Breast epithelium (tissue), 4 donors: ENCODE measurements at regions not wholly inside any gene's neighbourhood (a gene's known extent, or its start where the extent isn't known, plus 50 kb on each side); places are given as distances from the start of the nearest gene placed in this dataset.

Experiments
- DNase-seq, 2 donors: peaks; one replicate each; pipeline ENCODE4 v3.0.0-alpha.2; 2019; ENCODE audit warnings: low spot score in 2 of 2
- H3K27ac ChIP-seq, 2 donors: fragments of 200-600 bp; sonication (generic) in 1 of 2; one replicate each; pipeline ENCODE4 v1.5.1; 2016 to 2019; ENCODE audit warnings: mild to moderate bottlenecking in 1 of 2
- H3K27me3 ChIP-seq, 2 donors: fragments of 200-600 bp; sonication (generic) in 1 of 2; one replicate each; pipeline versions ENCODE4 v1.5.1 to v1.6.0; 2017 to 2019; ENCODE audit warnings: control low read depth in 1 of 2, mild to moderate bottlenecking in 1 of 2
- H3K36me3 ChIP-seq: fragments of 200-600 bp; one replicate; pipeline ENCODE4 v1.5.1; 2019
- H3K4me1 ChIP-seq, 2 donors: fragments of 200-600 bp; sonication (generic); one replicate each; pipeline ENCODE4 v1.5.1; 2016 to 2019; ENCODE audit warnings: control low read depth in 1 of 2
- H3K4me3 ChIP-seq, 3 donors: fragments of 200-600 bp; sonication (generic); 1 replicate in 2 of 3; 2 replicates in 1 of 3; pipeline ENCODE4 v1.5.1; 2016 to 2019; ENCODE audit warnings: mild to moderate bottlenecking in 3 of 3, moderate library complexity in 2 of 3
- H3K9me3 ChIP-seq, 2 donors: fragments of 200-600 bp; sonication (generic) in 1 of 2; one replicate each; pipeline ENCODE4 v1.5.1; 2016 to 2019; ENCODE audit warnings: control low read depth in 1 of 2
- POLR2A ChIP-seq: fragments of 450-650 bp; IDR thresholded peaks from one replicate; pipeline ENCODE4 v1.6.1; 2016; ENCODE audit warnings: antibody characterized with exemption, mild to moderate bottlenecking, moderate library complexity
- POLR2AphosphoS5 ChIP-seq, 3 donors: sonication (generic); formaldehyde crosslinking; IDR thresholded peaks; one replicate each; pipeline ENCODE4 v1.6.1; 2017; ENCODE audit warnings: antibody characterized with exemption in 3 of 3
- intact Hi-C: fragments of 100-400 bp; cut with DNase I; formaldehyde crosslinking; loops from one replicate; pipeline ENCODE4 v1.15.1; 2023; ENCODE audit warnings: low total_unique reads
- TF ChIP-seq, protein P1 (sequence below), 3 donors: fragments of 450-650 bp; IDR thresholded peaks; one replicate each; pipeline ENCODE4 v1.5.1; 2016 to 2017; ENCODE audit warnings: antibody characterized with exemption in 3 of 3, mild to moderate bottlenecking in 3 of 3, moderate library complexity in 3 of 3

DNA sequence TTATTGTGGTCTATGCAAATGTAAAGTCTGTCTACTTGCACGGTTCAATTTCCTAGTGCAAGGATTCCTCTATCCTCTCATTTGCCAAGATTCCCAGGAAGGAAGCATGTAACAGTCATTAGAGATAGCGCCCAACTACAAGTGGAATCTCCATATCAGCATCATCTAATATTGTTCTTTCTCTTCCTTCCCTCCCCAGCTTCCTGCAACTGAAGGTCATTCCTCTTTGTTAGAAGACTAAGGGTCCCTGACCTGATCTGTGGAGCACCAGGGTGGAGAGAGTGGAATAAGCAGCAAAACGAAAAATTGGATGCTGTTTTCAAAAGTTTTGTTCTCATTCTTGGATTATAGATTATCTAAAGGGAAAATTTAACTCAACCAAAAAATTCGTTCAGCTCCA lies 714.0 kb downstream of the DIAPH3 start:
- H3K9me3 ChIP-seq = no peaks in the 10 kb centered on the region

DNA sequence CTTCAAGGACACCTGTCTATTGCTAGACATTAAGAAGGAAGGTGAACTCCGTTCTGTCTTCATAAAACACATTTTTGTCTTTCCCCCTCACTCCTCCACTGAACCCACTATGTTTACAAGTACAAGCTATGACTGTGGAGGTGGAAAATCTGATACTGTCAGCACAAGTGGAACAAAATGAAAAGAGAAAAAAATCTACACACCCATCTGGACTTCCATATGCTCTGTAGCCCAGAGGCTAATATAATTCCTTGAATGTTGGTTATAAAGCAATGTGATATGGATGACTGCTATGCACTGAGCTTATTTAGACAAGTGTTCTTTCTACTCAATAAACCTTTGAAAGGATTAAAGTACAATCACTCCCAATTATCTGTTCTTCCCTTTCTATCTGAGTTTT lies 713.5 kb downstream of the DIAPH3 start:
- Histone ChIP-seq H3K27ac (no peak overlapping the region), H3K27me3 (no peaks in the 10 kb centered on the region), H3K4me3 (no peak overlapping the region), H3K36me3 (no peaks in the 10 kb centered on the region), H3K9me3 (no peaks in the 10 kb centered on the region), H3K4me1 (no peaks in the 10 kb centered on the region)
- DNase-seq = no peak
- TF ChIP-seq POLR2AphosphoS5 (IDR thresholded peaks at IDR 0.05) (no peak), POLR2A (no peak)
- TF ChIP-seq, protein P1, sequence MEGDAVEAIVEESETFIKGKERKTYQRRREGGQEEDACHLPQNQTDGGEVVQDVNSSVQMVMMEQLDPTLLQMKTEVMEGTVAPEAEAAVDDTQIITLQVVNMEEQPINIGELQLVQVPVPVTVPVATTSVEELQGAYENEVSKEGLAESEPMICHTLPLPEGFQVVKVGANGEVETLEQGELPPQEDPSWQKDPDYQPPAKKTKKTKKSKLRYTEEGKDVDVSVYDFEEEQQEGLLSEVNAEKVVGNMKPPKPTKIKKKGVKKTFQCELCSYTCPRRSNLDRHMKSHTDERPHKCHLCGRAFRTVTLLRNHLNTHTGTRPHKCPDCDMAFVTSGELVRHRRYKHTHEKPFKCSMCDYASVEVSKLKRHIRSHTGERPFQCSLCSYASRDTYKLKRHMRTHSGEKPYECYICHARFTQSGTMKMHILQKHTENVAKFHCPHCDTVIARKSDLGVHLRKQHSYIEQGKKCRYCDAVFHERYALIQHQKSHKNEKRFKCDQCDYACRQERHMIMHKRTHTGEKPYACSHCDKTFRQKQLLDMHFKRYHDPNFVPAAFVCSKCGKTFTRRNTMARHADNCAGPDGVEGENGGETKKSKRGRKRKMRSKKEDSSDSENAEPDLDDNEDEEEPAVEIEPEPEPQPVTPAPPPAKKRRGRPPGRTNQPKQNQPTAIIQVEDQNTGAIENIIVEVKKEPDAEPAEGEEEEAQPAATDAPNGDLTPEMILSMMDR (IDR thresholded peaks at IDR 0.05) = no peak
- intact Hi-C loops = no loop called here

More for the DNA sequence above, 714.0 kb downstream of the DIAPH3 start:
- no peak overlapping the region for H3K27ac ChIP-seq
- no peak for DNase-seq
- no peak overlapping the region for H3K4me3 ChIP-seq
- intact Hi-C loops = no loop called here
- TF ChIP-seq, protein P1 (IDR thresholded peaks at IDR 0.05) = no peak
- TF ChIP-seq POLR2A (no peak), POLR2AphosphoS5 (IDR thresholded peaks at IDR 0.05) (no peak)
- H3K27me3 ChIP-seq = no peaks in the 10 kb centered on the region
- H3K36me3 ChIP-seq = no peaks in the 10 kb centered on the region
- H3K4me1 ChIP-seq = no peaks in the 10 kb centered on the region

DNA sequence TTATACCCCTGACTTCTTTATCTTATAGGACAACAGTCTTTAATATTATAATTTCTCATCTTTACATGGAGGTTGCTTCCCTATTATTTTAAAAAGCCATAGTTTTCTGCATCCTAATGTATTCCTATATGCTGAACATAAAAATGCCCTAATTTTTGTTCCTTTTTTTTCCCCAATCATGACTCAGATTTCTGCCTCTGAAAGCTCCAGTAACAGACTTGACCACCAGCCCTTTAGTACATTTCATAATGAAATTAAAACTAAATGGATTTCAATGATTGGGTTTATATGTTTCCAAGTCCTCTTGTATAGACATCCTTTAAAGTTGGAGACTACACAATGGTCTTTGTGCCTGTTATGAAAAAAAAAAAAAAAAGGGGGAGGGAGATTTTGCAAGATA lies 712.5 kb downstream of the DIAPH3 start:
- intact Hi-C loops = no loop called here
- TF ChIP-seq POLR2AphosphoS5 (IDR thresholded peaks at IDR 0.05) (no peak), POLR2A (no peak)
- TF ChIP-seq, protein P1 (IDR thresholded peaks at IDR 0.05) = no peak
- DNase-seq = no peak
- Histone ChIP-seq H3K9me3 (no peaks in the 10 kb centered on the region), H3K27me3 (no peaks in the 10 kb centered on the region), H3K36me3 (no peaks in the 10 kb centered on the region), H3K4me1 (no peaks in the 10 kb centered on the region), H3K27ac (no peak overlapping the region), H3K4me3 (no peak overlapping the region)

DNA sequence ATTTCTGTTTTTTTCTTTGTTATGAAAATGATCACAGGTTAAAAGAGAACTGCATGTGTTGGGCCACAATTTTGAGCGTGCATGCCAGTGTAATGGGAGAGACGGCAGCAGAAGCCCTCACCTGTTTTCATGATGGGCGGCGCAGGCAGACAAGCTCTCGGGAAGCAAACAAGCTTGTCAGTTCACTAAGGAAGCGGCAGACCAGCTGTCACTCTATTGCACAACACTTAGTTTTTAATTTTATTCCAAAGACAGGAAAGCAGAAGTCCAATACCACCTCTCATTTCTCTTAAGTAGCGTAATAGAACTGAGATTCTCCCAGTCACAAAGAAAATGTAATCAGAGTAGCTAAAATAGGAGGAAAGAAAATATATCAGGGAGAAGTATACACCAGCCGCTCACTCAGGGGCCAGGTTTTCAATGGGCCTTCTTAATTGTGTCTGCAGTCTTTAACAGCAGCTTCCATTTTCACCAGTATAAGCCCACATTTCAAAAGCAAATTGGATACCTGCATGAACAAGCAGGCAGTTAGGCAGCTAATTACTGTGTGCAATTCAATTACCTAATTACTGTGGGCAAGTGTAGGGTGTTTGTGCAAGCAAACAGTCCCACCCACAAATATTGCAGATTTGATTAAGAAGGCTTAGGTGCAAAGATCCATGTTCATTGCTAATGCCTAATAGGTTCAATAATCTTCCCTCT lies 711.4 kb downstream of the DIAPH3 start:
- Histone ChIP-seq H3K27me3 (no peaks in the 10 kb centered on the region), H3K36me3 (no peaks in the 10 kb centered on the region), H3K4me1 (no peaks in the 10 kb centered on the region), H3K4me3 (no peak overlapping the region), H3K27ac (no peak overlapping the region), H3K9me3 (no peaks in the 10 kb centered on the region)
- intact Hi-C loops = no loop called here
- TF ChIP-seq POLR2AphosphoS5 (IDR thresholded peaks at IDR 0.05) (no peak), POLR2A (no peak)
- TF ChIP-seq, protein P1 (IDR thresholded peaks at IDR 0.05) = no peak
- DNase-seq = no peak

DNA sequence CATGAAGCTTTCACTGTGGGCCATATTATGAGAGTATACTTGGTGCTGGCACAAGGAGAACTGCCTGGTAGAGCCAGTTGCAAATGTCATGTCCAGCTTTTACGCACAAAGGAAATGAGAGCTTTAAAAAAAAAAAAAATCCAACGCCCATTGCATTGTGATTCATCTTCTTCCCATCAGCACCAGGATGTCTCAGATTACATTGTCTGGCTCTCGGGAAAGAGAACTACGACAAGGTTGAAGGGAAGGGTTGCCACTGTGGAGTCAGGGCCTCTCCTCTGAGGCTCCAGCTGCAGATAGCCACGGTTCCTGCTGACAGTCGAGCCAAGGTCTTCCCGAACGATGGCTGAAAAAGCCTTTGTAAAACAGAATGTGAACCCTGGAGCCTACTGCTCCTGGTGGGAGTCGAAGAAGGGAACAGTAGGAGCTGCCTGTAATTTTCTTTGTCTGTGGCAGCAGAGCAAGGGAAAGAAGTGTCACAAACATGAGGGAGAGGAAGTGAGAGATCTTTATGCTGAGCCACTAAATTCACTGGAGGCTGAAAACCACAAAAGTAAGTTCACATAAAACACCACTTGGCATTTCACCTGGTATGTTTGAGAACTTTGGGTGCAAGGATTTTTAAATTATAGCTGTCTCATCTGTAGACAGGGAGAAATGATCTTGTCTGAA lies 704.7 kb downstream of the DIAPH3 start:
- peak overlapping the region in 1 of 2 donors; percentile 64 for H3K27ac ChIP-seq
- no peak overlapping the region for H3K4me3 ChIP-seq
- DNase-seq = no peak
- H3K27me3 ChIP-seq = no peaks in the 10 kb centered on the region
- H3K4me1 ChIP-seq = no peaks in the 10 kb centered on the region
- intact Hi-C loops = no loop called here
- TF ChIP-seq POLR2AphosphoS5 (IDR thresholded peaks at IDR 0.05) (no peak), POLR2A (no peak)
- TF ChIP-seq, protein P1 (IDR thresholded peaks at IDR 0.05) = no peak
- peaks cover 0 to 5% of the 10 kb centered on the region in 2 donors for H3K9me3 ChIP-seq
- H3K36me3 ChIP-seq = no peaks in the 10 kb centered on the region
